Inferior parietal cortex (tissue), 1 donor: ENCODE measurements at regions not wholly inside any gene's neighbourhood (a gene's known extent, or its start where the extent isn't known, plus 50 kb on each side); places are given as distances from the start of the nearest gene placed in this dataset.

ENCODE experiments used
- DNase-seq: peaks from one replicate; pipeline ENCODE4 v3.0.0-alpha.2; 2016; ENCODE audit errors: extremely low spot score

DNA sequence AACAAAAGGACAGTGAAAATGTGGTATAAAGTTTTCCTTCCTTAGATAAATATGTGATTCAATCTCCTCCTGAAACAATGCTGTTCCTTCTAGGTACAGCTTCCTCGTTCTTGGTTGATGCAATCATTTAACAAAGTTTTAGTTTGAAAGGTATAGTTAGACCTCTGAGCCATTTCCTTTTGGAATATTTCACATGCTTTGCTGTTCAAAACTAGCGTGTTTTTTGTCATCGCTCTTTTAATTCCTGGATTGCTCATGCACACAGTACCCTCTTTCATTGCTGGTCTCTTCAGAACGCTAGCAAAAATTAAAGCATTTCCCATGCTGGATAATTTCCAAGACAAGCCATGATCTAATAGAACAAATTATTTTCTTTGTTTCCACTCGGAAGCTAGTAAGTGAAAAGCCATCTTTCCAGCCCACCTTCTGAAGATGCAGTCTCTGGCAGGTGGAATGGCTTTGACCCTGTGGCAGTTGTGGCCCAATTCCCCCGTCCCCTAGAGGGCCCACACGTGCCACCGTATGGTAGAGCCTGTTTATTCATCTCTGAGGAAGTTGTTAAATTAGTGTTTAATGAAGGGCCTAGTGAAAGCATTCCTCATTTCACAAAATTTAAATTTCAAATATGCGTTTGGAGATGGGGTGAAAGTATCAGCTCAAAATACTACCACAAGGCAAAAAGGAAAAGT is 1040.6 kb upstream of the SLC10A2 start:
- DNase-seq = no peak

DNA sequence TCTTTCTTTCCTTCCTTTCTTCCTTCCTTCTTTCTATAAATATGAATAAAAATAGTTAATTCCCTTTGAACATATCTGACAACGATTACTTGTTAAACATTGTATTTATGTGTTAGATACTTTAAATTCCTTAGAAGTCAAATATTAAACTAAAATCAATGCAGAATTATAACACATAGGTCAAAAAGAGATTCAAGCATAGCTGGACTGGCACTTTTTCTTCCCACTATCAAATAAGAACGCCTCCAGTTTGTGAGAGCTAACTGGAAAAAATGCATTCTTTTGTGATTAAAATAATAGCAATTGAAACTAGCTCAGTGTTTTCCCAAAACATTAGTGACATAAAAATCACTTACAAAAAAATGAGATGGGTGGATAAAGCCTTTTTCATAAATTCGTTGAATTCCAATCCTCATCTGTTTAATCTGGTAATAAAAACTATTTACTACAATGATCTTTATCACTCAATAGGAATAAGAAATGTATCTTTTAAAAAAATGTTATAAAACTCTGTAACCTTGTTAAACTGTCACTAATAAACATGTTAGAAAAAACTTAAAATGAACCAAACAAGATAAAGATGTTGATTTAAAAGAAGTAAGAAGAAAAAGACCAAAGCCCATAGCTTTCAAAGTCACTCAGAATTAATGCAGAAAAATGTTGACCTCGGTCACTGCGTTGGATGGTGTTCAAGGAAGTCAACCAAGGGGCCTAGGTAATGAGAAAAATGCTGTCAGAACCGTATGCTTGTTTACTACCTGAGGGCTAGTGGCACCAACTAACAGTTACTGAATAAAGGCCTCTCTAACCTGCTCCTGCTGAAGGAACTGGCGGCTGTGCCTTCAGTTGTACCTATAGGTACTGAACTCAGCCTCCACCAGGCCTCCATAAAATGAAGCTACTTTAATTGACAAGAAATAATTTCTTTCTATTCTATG is 1039.5 kb upstream of the SLC10A2 start:
- no peak for DNase-seq

DNA sequence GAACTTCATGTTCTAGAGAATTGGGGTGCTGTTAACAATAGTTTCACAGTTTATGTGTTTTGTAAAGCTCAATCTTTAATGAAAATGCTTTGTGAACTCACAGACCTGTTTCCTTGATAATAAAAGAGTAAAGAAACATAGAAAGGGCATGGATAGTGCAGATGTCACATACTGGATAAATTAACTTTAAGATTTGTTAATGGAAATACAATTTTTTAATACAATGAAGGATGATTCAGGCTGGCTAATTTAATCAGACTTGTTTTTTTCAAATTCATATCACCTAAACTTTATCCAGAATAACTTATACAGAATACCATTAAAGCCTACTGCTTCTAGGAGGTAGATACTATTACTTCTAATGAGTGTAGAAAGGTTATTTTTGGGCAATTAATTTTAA is 1033.5 kb upstream of the SLC10A2 start:
- DNase-seq = no peak

DNA sequence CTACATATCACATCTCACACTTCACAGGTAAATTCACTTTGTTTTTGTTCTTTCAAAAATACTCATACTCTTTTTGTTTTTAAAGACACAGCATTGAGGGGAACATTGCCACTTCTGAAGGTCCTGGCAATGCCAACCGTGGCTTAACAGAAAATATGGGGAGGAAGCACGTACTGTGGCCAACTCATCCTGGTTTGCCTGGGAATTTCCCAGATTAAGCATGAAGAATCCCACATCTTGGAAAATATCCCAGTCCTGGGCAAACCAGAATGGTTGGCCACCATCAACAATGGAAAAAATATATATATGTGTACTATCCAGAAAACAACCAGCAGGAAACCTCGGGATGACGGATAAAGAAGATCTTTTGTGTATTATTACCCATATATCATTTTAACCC is 1032.2 kb upstream of the SLC10A2 start:
- DNase-seq = no peak

DNA sequence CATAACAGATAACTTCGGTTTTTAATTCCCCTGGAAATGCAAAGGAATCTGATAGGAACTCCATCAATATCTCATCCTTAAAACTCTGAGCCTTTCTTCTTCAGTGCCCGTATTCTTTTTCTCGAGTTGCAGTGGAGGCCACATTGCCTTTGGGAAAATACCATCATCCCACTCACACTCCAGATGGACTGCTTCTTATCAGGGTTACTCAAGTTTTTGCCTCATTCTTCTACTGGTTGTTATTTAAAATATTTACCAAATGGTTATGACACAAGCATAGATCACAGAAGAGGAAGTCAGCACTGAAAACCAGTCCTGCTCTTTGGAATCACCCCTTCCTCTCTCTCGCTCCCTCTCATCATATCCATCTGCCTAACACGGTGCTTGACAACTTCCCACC is 1020.5 kb upstream of the SLC10A2 start:
- DNase-seq = no peak

DNA sequence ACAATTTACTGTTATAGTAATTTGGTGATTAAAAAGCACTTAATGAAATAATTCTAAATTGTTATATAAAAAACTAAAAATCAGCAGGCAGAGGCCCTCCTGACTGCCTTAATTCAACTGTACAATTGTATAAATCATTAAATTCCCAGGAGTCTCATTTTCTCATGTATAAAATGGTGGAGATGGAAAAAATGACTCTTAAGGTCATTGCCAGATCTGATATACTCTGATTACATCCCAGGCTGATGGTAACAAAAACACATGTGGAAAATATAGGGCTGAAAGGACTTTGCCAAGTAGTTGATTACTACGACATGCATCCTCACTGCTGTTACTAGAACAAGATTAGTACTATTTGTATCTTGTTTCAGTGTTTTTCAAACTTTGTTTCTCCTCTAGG is 1020.0 kb upstream of the SLC10A2 start:
- no peak for DNase-seq

DNA sequence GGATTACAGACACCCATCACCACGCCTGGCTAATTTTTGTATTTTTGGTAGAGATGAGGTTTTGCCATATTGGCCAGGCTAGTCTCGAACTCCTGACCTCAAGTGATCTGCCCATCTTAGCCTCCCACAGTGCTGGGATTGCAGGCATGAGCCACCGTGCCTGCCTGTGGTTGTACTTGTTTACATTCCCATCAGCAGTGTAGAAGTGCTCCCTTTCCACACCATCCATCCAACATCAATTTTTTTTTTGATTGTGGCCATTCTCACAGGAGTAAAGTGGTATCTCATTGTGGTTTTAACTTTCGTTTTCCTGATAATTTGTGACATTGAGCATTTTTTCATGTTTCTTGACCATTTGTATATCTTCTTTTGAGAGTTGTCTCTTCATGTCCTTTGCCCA is 1019.4 kb upstream of the SLC10A2 start:
- no peak for DNase-seq

DNA sequence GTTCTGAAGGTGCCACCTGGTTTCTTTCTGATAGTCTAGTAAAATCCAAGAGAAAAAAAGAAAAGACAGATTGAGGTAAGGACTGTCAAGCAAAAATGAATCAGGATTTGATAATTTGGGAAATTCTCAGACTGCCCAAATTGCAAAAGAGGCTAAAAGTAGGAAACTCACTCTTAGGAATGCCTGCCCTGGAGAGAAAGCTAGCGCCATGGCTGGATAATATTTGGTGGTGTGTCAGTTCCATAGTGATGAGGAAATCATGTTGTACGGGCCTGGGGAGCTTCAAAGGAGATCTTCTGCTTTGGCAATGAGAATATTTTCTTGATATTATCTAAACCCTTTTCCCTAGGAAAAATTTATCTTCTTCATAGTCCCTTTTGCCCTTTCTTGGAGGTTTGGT is 1008.1 kb upstream of the SLC10A2 start:
- DNase-seq = no peak

DNA sequence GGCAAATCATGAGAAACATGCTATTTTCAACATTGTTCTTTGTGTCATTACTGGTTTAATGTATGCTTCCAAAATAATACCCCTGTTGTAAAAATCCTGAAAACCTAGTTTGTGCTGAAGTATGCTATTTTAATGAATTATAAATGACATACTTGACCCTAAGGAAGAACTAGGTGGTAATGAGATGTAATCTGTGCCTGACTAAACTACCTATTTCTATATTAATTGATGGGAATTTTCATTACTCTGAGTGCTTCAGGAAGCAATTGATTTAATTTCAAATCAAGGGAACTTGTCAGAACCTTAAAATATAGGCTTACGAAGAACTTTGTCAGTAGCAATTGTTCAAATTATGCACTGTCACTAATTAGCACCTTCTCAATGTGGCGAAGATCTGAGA is 1005.6 kb upstream of the SLC10A2 start:
- DNase-seq = no peak

DNA sequence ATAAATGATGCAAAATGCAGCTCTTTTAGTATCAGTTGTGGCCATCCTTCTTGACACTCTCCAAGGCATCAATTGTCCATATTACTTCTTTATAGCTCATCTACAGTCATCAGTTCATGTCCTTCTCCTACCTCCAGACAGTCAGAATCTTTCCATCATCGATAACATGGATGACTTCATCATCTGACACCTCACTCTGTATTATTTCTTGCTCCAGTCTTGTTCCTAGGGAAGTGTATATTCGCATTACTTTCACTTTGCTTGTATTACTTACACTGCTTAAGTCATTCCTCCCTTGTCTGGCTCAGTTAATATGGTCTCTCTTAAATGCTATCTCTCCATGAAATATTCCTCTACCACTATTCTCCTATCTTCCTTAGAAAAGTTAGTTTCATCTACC is 999.1 kb upstream of the SLC10A2 start:
- DNase-seq = no peak

DNA sequence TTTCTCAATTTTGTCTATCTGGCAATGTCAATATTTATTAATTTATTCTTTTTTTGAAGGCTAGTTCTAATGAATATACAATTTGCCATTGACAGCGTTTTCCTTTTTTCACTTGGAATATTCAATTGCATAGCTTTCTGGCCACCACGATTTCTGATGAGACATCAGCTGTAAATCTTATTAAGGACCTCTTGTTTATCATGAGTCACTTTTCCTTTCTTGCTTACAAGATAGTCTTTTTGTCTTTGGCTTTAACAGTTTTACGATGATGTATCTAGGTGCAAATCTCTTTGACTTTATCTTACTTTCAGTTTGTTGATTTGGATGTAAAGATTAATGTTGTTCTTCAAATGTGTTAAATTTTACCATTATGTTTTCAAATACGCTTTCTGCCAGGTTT is 991.6 kb upstream of the SLC10A2 start:
- DNase-seq = no peak

DNA sequence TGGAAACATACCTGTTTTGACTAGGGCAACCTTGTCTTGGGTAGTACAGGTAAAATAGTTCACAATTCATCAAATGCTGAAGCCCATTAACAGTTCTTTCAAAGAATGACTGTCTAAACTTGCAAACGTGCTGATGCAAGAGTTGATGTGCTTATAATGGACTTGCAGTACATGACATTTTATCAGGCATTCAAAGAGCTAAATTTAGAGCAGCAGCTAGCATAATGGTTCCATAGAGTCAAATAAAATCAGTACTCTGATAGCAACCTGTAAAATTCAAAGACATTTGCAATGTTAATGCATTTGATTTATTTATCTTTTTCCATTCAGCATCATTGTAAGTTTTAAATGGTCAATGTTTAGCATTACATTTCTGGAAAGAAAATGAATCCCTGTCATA is 979.7 kb upstream of the SLC10A2 start:
- DNase-seq = no peak

DNA sequence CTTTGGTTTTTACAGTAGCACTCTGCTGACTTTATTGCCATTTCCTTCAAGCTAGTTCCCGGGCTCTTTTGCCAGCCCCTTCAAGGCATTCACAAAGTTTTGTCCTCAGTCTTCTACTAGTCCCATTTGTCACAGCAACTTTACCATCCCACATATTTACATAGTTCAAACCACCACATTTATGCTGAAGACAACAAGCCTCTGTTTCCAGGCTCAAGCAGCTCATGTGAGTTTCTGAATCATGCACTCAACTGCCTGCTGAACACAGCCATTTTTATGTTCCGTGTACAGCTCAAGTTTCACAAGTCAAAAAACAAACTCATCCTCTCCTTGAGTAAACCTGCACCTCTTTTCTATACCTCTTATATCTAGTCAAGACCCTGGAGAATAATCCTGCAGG is 977.0 kb upstream of the SLC10A2 start:
- DNase-seq = no peak

DNA sequence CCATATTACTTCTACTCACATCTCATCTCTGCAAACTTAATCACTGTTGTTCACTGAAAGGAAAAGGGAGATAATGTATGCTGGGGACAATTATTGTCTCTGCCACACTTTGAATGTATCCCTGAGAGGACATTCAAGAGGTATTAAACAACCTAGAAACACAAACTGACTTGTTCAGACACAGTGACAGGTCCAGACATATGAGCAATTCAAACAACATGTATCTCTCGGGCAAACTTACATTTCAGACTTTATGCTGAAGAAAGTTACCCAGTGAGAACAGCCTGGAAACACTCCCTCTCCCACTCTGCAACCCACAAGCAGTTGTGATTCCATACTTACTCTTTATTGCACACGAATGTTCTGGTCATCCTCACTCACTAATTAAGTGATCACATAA is 968.7 kb upstream of the SLC10A2 start:
- DNase-seq = no peak

DNA sequence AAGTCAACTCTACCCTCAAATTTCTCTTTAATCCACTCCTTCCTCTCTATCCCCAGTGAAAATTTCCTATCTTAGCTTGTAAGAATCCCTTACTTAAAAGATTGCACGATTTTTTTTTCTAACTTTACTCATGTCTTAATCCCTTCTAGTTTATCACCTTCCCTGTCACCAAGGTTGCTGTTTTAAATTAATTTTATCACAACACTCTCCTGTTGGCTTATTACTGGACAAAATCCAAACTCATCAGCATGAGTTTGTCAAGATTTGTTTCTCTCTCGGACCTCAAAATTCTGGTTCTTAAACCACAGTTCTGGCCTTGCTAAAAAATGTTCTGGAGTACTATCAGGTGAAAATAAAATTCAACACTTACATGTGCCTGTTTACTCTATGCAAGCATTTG is 959.1 kb upstream of the SLC10A2 start:
- DNase-seq = no peak

DNA sequence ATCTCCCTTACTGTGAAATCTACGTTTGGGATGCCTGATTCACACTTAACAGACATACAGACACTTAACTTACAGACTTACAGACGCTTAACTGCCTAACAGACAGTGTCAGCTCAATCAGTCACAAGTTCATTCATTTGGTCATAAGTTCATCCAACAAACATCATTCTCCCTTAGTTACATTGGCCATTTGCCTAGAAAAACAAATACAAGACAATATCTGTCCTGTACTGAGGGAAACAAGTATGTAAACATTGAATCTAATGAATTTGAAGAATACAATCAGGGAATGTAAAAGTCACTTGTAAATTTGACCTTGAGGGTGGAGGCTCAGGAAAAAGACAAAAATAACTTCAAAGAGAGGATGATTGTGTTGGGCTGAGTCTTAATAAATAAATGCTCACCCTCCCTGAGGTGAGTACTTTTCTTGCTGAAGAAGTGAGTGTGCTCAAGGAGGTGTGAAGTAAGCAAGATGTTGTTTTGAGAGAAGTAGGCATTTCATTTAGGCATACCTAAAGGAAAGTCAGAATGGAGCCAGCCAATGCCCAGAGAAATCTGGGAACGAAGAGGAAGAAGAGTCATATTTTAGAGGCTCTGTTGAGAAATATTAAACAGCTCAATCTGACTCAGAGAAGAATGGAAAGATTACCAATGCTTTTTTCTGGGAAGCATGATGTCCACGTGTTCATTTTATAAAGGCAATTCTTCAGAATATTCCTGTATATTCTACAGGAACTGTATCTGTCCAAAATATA is 958.4 kb upstream of the SLC10A2 start:
- no peak for DNase-seq

DNA sequence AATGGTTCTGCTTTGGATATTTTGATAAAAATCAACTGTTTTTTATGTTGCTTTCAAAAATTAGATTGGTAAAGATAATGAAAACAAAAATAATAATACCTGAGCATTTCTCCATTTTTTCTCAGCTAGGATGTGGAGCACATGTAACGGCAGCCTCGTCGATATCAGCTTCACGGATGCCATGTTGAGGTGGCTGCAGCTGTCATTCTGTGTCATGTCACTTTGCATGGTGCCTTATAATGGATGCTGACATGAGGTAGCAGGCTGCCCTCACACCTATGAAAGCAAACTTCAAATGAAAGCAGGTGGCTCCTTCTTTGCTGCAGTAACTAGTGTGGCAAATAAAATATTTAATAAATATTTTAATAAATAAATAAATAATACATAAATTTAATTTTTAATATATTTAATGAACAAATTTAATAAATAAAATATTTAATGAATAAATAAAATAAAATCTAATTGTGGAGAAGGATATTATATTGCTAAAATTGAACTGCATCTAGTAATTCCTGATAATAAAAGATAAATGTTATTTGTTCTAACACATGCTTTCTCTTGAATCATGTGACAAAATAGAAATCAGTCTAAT is 955.7 kb upstream of the SLC10A2 start:
- no peak for DNase-seq

DNA sequence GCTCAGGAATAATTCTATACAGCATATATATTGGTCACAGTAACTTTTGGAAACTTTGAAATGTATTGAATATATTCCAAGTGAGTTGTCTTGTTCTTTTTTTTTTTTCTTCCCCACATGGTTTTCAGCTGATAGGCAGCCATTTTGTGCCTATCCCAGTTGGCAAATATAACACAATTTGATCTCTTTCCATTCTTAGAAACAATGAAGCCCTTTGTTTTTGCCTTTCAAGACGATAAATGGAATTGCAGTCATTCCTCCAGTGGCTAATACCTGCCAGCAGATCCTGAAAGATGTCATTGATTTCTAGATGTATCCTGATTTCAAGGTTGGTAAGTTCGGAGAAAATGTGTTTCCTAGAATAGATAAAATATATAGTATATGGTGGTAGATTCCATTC is 951.1 kb upstream of the SLC10A2 start:
- DNase-seq = no peak

DNA sequence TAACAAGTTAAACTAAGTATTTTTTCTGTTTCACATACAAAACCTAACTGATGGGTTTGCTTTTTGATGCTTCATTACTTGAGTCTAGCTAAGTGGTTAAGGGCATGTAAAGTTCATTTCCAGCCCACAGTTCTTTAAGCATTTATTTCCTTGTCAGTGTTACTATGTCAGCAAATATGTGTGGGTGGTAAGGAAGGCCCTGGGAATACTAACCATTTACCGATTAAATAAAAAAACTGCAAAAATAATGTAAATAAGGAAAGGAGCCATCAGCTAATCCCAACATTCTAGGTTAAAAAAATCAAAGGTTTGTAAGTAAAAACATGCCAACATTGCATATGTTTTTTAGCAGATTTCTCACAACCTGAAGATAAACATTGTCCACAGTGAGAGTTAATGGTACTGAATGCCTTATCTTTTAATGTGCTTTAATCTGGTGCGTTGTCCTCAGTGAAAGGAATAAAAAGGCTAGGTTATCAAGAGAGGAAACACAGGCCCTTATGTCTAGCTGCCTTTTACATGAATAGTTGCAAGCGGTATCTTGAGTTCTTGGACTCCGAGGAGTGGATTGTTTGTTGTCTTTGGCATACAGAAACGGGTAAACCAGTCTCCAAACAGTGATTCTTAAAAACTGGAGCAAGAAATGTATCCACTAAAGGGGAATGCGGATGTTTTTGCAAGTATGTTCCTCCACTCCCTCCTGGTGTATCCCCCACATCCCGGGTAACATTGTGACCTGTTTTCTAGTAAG is 949.6 kb upstream of the SLC10A2 start:
- DNase-seq = no peak

DNA sequence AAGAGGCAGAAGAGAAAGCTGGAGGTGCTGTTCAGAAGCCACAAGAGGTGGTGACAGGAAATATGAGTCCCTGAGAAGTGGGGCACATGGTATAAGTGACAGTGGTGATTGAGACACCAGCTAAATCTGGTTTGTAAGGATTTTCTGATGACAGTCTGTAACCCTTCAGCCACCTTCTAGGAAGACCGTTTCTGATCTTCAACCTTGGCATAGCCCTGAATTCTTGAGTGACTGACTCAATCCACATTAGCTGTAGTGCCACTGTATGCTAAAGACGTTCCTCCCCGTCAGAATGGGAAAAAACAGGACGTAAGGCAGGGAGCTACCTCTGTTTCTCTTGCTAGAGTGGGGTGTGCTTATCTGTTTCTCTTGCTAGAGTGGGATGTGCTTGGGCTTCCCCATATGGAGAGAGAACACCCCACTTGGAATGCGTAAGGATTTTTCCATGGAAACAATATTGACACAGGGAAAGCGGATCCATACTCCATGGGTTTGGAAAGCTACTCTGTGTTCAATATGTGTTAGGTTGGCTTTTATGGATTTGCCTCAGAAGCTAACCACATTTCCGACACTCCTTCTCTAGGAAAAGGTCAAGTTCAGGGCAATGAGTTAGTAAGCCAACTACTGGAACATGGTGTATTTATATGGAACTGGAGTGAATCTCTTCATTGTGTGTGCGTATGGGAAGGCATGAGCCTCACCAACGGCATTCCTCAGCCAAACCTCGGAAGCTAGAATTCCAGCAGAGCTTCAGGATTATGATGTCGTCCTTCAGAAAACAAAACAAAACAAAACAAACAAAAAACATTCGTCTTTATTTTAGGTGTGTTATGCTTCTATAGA is 948.8 kb upstream of the SLC10A2 start:
- DNase-seq = no peak
